ENCODE measurements at regions not wholly inside any gene's neighbourhood (a gene's known extent, or its start where the extent isn't known, plus 50 kb on each side); places are given as distances from the start of the nearest gene placed in this dataset.

- no peak overlapping the region for H3K4me3 Mint-ChIP-seq
- no peaks in the 10 kb centered on the region for H3K9me3 Mint-ChIP-seq
- no peak for DNase-seq
- no peaks in the 10 kb centered on the region for H3K4me1 Mint-ChIP-seq (ENCODE audit: low read depth)
- no peaks in the 10 kb centered on the region for H3K36me3 Mint-ChIP-seq (ENCODE audit: low read depth)
- no peaks in the 10 kb centered on the region; the same call in 1 of the 2 replicates for H3K27me3 Mint-ChIP-seq (ENCODE audit: insufficient read depth)
- no peak for TF ChIP-seq CTCF (IDR thresholded peaks at IDR 0.05)
- H3K27ac Mint-ChIP-seq, result no peak overlapping the region
Observed at GRCh38 chrX:116972362-116972761, 509.6 kb upstream of the CT83 start.

DNA sequence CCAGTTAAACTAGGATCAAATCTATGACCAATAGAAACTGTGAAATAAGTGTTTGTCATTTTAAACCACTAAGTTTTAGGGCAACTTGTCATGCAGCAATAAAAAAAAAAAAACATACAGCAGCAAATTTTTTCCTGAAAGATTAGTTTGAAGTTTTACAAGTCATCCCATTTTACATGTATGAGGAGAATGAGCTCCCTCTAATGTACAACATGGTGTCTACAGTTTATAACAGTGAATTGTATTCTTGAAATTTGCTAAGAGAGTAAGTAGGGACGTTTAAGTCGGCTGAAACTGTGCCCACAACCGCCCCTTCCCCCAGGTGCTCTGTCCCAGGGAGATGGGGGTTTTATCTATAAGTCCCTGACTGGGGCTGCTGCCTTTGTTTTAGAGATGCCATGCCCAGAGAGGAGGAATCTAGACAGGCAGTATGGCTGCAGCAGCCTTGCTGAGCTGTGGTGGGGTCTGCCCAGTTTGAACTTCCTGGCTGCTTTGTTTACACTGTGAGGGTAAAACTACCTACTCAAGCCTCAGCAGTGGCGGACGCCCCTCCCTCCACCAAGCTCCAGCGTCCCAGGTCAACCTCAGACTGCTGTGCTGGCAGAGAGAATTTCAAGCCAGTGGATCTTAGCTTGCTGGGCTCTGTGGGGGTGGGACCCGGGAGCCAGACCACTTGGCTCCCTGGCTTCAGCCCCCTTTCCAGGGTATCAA is 499.3 kb upstream of the CT83 start:
- no peaks in the 10 kb centered on the region; the same call in 1 of the 2 replicates for H3K4me1 Mint-ChIP-seq (ENCODE audit: low read depth)
- H3K27me3 Mint-ChIP-seq (ENCODE audit: insufficient read depth), result no peaks in the 10 kb centered on the region; the same call in 1 of the 2 replicates
- peak; percentile 30 for TF ChIP-seq CTCF (IDR thresholded peaks at IDR 0.05)
- H3K36me3 Mint-ChIP-seq (ENCODE audit: low read depth), result no peaks in the 10 kb centered on the region
- H3K4me3 Mint-ChIP-seq, result no peak overlapping the region
- H3K9me3 Mint-ChIP-seq, result no peaks in the 10 kb centered on the region; the same call in 1 of the 2 replicates
- DNase-seq, result no peak
- H3K27ac Mint-ChIP-seq, result no peak overlapping the region

- Mint-ChIP-seq H3K27ac (no peak overlapping the region), H3K36me3 (ENCODE audit: low read depth) (no peaks in the 10 kb centered on the region), H3K27me3 (ENCODE audit: insufficient read depth) (no peaks in the 10 kb centered on the region), H3K4me1 (ENCODE audit: low read depth) (no peaks in the 10 kb centered on the region), H3K9me3 (no peaks in the 10 kb centered on the region), H3K4me3 (no peak overlapping the region)
- TF ChIP-seq CTCF (IDR thresholded peaks at IDR 0.05), result no peak
- no peak for DNase-seq
Observed at GRCh38 chrX:116930311-116930710, 467.5 kb upstream of the CT83 start.

GRCh38 chrX:116897526-116897925 is 434.8 kb upstream of the CT83 start:
- no peaks in the 10 kb centered on the region for H3K27me3 Mint-ChIP-seq (ENCODE audit: insufficient read depth)
- H3K9me3 Mint-ChIP-seq, result peaks cover 18% of the 10 kb centered on the region; the same call in 1 of the 2 replicates
- peaks cover 6% of the 10 kb centered on the region; the same call in 1 of the 2 replicates for H3K4me1 Mint-ChIP-seq (ENCODE audit: low read depth)
- no peak overlapping the region for H3K27ac Mint-ChIP-seq
- TF ChIP-seq CTCF (IDR thresholded peaks at IDR 0.05), result no peak
- no peak for DNase-seq
- H3K36me3 Mint-ChIP-seq (ENCODE audit: low read depth), result no peaks in the 10 kb centered on the region
- H3K4me3 Mint-ChIP-seq, result no peak overlapping the region

DNA sequence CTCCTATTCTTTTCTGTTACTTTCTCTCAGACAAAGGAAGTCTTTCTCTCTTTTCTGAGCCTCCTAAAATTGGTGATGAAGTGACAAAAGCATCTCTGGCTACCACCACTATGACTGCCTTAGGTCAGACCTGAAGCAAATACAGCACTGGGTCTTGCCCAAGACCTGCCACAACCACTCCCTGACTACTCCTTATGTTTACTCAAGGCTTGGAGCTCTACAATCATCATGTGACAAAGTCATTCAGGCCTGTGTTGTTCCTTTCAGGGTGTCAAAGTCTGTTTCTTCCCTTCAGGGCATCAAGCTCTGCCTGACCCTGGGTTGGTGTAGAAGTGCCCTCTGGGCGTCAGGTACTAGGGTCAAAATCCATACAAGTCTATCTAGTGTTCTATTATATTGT is 419.2 kb upstream of the CT83 start:
- H3K27me3 Mint-ChIP-seq (ENCODE audit: insufficient read depth), result no peaks in the 10 kb centered on the region
- H3K9me3 Mint-ChIP-seq, result peaks cover 3% of the 10 kb centered on the region; the same call in 1 of the 2 replicates
- no peak overlapping the region for H3K4me3 Mint-ChIP-seq
- TF ChIP-seq CTCF (IDR thresholded peaks at IDR 0.05), result no peak
- H3K27ac Mint-ChIP-seq, result no peak overlapping the region
- no peak for DNase-seq
- no peaks in the 10 kb centered on the region for H3K4me1 Mint-ChIP-seq (ENCODE audit: low read depth)
- H3K36me3 Mint-ChIP-seq (ENCODE audit: low read depth), result no peaks in the 10 kb centered on the region; the same call in 1 of the 2 replicates
